ENCODE measurements at regions not wholly inside any gene's neighbourhood (a gene's known extent, or its start where the extent isn't known, plus 50 kb on each side); places are given as distances from the start of the nearest gene placed in this dataset.

DNA sequence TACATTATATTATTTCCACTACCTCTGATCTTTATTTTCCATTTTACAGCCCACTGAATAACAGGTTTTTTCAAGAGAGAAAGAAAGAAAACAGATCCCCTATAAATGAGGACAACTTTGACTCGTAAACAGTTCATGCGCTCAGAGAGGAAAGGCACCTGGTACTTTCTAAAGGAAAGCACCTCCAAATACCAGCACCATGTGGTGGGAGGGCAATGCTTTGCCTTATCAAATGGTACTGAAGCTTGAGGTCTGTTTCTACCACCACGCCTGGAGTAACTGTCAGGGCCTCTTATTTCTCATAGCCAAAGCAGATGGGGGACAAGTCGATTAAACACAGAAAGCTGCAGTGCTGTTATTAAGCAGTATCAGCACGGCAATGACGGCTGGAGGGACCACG, 510.3 kb upstream of the ZFHX3 start:
- no peak for DNase-seq

GRCh38 chr16:73553941-73554660, 506.2 kb upstream of the ZFHX3 start:
- DNase-seq: no peak

DNA sequence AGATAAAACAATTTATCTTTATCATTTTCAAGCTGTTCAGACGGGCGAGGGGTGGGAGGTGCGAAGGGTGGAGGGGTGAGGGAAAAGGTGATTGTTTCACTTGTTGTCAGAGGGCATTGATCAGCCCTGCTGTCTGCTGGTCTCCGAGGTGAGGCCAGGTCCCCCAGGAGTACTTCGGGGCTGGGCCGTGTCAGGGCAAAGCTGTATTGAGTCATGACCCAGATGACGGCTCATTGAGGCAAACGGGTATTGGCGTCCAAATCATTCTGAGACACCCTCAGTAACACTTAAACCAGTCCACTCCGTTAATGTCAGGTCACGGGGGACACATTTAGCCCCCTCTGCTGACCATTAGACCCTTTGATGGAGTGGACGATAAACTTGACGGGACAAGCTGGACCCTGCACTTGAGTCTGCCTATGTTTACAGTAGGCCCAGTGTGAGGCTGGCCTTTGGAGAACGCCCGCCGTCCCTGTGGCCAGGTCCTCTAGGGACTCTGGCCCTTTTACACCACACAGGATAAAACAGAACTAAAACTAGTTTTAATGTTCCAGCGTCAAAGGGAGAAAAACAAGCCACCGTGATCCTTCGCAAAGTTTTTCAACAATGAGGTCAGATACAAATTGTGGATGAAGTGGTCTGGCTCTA, 502.2 kb upstream of the ZFHX3 start:
- DNase-seq: no peak

DNA sequence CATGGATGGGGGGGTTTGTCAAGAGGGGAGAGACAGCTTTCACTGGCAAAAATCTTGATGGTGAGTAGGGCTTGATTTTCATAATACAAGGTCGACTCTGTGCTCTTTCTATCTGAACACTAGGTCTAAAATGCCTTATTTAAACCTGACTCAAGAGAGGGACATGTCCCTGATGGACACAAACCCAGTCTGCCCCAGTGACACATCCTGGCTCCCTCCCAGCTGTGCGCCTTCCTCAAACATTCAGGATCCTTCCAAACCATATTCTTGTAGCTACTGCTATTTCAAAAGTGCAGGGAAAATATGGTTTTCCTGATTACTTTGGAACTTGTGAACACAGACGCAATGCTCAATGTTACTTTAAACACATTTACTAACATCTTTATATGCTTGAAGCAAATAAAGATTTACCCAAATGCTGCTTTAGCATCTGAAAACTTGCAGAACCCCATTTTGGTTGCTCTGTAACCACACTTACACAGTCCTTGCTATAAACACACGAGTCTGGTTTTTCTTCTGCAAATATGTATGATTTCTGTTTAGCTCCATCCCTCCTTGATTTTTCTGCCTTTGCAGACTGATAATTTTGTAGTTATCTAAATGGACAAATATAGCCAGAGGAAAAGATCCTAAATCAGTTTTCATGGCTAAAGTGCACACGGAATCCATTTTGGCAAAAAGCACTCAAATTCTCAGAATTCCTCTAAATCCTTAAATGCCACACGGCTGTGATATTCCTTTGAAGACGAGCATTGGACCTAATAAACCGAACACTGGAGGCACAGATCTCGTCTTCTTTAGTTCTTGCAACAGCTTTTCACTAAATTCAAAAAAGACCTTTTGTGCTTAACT, 499.9 kb upstream of the ZFHX3 start:
- no peak for DNase-seq

DNA sequence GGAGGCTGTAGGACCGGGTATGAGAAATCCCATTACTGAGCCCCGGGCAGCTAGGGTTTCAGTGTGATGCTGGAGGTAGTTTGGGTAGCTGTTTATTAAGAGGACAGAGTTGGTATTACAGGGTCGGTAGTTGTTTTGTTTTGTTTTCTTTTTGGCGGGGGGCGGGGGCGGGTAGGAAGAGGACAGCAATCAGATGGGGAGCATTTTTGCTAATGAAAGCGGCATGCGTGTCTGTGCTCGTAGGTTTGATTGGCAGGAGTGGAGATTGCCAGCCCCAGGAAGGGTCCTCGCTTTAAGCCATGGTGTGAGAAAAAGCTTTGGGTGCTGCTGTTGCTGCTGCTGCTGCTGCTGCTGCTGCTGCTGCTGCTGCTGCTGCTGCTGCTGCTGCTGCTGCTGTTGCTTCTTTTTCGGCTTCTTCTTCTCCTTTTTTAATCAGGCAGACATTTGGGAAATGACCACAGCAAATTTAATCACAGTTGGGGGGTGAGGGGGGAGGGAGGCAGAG, 498.5 kb upstream of the ZFHX3 start:
- no peak for DNase-seq

DNA sequence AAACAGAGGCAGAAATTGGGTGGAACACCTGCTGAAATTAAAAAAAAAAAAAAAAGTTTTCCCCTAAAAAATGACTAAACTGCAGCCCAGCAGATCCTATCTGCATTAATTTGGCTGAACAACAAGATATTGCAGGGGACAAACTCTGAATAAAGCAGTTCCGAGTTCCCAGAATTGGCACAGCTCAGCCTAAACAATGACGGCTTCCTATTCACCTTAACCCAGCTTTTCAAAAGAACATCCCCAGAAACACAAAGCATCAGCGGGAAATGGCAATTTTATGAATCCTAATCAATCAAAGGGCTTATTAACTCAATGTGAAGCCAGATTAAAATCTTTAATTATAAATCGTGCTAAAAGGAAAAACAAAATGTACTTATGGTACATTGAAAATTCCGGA, 497.8 kb upstream of the ZFHX3 start:
- no peak for DNase-seq

- no peak for DNase-seq
Observed at GRCh38 chr16:73545290-73545689, 497.4 kb upstream of the ZFHX3 start.

DNA sequence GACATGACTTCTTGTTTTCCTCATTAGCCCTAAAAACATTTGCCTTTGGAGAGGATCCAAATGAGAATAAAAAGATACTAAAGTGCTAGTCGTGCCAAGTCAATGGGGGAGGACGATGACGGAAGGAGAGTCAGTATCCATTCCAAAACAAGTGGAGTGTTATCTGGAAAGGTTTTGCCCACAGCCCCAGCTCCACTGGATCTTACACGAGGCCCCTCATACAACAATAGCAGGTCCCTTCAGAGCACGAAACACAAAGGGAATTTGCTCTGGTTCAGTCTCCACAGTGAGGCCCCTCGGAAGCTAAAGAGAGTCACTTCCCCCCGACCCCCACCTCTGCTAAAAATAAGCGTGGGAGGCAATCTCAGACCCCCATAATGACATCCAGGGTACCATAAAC, 496.9 kb upstream of the ZFHX3 start:
- DNase-seq: no peak

DNA sequence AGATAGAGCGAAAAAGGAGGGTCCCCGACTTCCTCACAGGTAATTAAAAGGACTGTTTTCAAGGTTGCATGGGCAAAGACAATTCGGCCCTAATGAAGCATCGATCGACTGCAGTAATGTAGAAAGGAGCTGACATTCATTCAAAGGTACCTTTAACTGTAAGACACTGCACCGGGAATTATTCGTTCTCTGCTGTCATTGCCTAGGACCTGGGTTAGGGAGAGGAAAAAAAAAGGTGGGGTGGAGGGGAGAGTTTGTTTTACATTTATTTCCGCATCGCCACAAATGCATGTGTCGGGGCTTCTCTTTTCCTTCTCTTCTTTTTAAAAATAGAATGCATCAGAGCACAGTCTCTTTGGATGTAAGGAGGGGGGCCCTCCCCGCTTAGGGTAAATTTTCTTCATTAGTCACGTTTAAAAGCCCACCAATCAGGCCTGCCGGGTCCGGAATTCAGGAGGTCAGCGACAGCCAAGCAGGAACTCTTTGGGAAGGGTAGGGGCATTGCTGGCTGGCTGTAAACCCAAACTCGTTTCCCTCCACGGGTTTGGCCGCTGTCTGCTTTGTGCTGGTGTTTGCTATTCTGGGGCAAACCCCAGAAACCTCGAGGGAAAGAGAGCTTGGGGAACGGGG, 496.2 kb upstream of the ZFHX3 start:
- no peak for DNase-seq

DNA sequence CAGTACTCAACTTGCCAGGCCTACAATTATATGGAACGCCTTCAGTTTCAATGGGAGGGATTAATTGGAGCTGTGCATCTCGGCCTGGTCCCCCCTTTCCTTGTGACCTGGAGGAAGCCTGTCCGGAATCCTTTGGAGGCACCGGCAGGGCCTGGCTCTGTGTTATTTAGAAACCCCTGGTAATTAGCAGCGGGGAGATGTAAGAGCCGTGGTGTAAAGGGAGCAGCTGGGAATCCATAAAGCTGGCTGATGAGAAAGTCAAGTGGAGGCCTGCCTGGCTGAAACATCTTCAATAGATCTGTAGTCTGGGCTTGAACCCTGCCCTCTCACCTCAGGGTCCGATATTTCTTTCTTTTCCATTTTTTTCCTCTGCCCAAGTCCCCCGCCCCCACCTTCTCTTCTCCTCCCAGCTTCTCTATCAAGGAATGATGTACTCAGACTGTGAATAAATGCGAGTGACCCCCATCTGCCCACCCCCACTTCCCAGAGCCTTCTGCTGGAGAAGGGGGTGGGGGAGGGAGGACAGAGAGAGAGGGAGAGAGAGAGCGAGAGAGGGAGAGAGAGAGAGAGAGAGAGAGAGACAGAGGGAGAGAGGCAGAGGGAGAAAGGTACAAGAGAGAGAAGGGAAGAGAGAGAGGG, 495.5 kb upstream of the ZFHX3 start:
- no peak for DNase-seq

- DNase-seq: no peak
Observed at GRCh38 chr16:73542885-73543284, 495.0 kb upstream of the ZFHX3 start.

- no peak for DNase-seq
Observed at GRCh38 chr16:73537921-73538320, 490.0 kb upstream of the ZFHX3 start.

GRCh38 chr16:73536931-73537330, 489.0 kb upstream of the ZFHX3 start:
- no peak for DNase-seq

- DNase-seq: no peak
Observed at GRCh38 chr16:73531021-73531420, 483.1 kb upstream of the ZFHX3 start.

GRCh38 chr16:73530529-73530928, 482.6 kb upstream of the ZFHX3 start:
- no peak for DNase-seq

DNA sequence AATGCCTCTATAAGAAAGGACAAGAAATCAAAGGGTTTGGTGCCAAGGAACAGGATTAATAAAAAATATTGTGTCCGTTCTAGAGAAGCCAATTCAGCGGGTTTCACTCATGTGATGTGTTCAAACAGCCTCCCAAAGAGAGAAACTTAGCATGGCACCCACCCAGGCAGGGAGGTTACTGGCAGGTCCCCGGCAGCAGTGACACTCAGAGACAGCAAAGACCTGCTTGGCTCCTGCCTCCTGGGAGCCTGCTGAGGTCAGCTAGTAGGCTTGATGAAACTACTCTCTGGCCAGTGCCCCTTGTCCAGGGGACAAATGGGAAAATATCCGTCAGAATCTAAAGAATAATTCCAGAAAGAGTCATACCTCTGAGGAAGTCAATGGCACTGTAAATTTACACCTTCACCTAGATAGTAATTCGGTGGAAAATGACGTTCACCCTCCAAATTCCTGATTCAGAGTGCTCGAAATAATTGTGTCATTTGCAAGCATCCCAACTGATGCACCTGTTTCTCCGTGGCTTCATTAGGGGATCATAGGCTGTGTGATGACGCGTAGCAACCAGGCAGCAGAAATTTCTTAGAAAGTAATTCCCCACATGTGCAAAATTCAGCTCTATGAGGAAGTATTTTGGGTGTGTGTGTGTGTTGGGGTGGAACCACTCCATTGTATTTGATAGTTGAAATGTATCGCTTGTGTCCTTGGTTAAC, 481.5 kb upstream of the ZFHX3 start:
- no peak for DNase-seq

GRCh38 chr16:73527187-73527586, 479.3 kb upstream of the ZFHX3 start:
- DNase-seq: no peak

DNA sequence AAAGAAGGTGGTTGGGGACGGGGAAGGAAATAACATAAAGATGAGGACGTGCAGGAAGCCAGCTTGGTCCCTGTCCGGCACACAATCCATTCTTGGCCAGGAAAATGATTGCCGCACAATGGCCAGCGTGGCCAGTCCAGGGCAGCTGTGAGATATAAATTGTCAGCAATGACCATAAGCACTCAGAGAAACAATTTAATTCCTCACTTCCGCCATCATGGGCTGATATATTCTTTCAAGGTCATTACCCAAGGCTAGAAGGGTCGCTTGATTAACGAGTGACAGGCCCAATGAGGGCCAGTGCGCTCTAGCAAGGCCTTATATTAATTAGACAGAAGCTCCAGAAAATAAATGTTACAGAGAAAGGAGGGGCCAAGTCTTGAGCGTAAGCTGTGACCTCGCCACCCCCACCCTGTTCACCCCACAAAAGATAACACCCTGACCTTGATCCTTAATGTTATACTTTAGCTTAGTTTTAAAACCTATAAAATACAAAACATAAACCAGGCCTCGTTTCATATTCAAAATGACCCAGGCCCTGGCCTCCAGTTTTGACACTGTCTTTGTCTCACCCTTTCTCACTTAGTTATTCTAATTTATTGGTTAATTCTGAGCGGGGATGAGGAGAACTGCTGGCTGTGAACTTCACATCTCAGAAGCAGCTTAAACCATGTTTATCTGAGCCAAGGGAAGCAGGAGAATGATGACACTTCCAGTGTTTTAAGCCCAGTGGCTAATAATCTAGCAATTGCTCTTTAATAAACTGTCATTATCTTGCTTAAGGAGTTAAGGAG, 478.3 kb upstream of the ZFHX3 start:
- no peak for DNase-seq

DNA sequence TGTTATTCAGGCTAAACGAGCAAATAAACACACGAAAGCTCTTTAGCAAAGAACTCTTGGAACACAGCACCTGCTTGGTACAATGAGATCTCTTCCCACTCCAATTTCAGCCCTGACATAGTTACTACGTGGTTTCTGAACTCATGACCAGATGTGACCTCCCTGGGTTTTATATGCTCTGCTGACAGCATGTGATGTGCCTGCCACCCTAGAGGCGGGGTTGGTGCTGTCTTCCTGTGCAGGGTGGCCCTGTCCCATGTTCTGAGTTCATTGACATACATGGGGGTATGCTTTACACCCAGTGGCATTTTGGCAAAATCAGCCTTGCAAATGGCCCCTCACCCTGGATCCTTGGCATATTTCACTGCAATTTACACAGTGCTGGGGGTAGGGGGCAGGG, 475.3 kb upstream of the ZFHX3 start:
- DNase-seq: no peak

GRCh38 chr16:73521499-73521898, 473.6 kb upstream of the ZFHX3 start:
- DNase-seq: no peak

GRCh38 chr16:73515616-73516015, 467.7 kb upstream of the ZFHX3 start:
- DNase-seq: no peak

All from activated CD8-positive, alpha-beta memory T cell treated with anti-CD3 and anti-CD28 coated beads, Interleukin-2, amount 50 U/mL, for 48 hours (primary cell).